ENCODE measurements at regions not wholly inside any gene's neighbourhood (a gene's known extent, or its start where the extent isn't known, plus 50 kb on each side); places are given as distances from the start of the nearest gene placed in this dataset.
"Not testable (repeated sequence)": the region's sequence is repeated elsewhere in the genome, so short reads cannot be mapped to it uniquely, and the experiment has no call there.

DNA sequence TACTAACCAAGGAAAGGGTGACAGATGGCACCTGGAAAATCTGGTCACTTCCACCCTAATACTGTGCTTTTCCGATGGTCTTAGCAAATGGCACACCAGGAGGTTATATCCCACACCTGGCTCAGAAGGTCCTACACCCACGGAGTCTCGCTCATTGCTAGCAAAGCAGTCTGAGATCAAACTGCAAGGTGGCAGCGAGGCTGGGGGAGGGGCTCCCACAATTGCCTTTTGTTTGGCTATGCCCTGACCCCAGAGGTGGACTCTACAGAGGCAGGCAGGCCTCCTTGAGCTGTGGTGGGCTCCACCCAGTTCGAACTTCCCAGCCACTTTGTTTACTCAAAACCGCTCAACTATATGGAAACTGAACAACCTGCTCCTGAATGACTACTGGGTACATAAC is 50.3 kb upstream of the UGT2B15 start:
- DNase-seq, H3K4me3 ChIP-seq, H3K27ac ChIP-seq, H3K9me3 ChIP-seq, H3K27me3 ChIP-seq, H3K36me3 ChIP-seq, H3K4me1 ChIP-seq: not testable (repeated sequence)

DNA sequence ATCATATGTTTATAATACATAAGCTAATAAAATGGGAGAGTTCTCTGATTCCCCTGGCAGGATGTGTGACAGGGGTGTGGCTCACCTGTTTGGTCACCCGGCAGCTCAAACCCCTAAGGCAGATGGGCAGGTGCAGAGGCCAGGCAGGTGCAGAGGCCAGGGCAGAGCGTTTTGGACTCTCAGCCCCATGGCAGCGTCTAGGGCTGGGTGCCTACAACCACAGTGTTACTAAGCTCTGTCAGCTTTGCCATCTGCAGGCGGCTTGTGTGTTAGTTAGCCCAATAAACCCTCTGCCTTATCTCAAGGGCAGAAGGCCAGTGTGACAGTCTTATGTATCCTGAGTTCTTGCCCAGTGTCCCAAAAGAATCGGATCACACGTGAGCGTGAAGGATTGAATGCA is 54.0 kb upstream of the UGT2B15 start:
- H3K27me3 ChIP-seq: no peaks in the 10 kb centered on the region
- peak in 2 of 3 donors; percentile 72 to 73 for DNase-seq
- H3K36me3 ChIP-seq: no peaks in the 10 kb centered on the region
- no peaks in the 10 kb centered on the region for H3K9me3 ChIP-seq
- H3K27ac ChIP-seq: peak overlapping the region in 1 of 4 donors; percentile 41
- no peaks in the 10 kb centered on the region for H3K4me1 ChIP-seq
- TF ChIP-seq, protein P1, sequence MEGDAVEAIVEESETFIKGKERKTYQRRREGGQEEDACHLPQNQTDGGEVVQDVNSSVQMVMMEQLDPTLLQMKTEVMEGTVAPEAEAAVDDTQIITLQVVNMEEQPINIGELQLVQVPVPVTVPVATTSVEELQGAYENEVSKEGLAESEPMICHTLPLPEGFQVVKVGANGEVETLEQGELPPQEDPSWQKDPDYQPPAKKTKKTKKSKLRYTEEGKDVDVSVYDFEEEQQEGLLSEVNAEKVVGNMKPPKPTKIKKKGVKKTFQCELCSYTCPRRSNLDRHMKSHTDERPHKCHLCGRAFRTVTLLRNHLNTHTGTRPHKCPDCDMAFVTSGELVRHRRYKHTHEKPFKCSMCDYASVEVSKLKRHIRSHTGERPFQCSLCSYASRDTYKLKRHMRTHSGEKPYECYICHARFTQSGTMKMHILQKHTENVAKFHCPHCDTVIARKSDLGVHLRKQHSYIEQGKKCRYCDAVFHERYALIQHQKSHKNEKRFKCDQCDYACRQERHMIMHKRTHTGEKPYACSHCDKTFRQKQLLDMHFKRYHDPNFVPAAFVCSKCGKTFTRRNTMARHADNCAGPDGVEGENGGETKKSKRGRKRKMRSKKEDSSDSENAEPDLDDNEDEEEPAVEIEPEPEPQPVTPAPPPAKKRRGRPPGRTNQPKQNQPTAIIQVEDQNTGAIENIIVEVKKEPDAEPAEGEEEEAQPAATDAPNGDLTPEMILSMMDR (IDR thresholded peaks at IDR 0.05): peak in 3 of 6 experiments; percentile 10 to 27 (median 22)
- TF ChIP-seq POLR2A (IDR thresholded peaks at IDR 0.05): no peak
- H3K4me3 ChIP-seq: no peak overlapping the region

DNA sequence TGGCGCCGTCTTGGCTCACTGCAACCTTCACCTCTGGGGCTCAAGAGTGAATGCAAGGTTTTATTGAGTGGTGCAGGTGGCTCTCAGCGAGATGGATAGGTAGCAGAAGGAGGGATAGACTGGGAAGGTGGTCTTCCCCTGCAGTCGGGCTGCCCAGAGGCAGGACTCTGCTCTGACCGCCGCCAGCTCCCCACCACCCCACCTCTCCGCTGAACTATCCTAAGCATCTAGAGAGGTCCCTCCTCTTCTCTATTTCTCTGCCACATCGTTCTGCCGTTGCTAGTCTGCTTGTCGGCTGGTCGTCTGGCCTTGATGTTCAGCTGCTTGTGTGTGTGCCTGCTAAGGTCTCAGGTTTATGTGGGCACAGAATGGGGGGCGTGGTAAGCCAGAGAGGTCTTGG is 54.5 kb upstream of the UGT2B15 start:
- DNase-seq: no peak
- TF ChIP-seq, protein P1 (IDR thresholded peaks at IDR 0.05): no peak
- TF ChIP-seq POLR2A (IDR thresholded peaks at IDR 0.05): no peak
- no peaks in the 10 kb centered on the region for H3K27me3 ChIP-seq
- peaks cover 0 to 4% (median 0%) of the 10 kb centered on the region in 4 donors for H3K9me3 ChIP-seq
- H3K36me3 ChIP-seq: no peaks in the 10 kb centered on the region
- no peak overlapping the region for H3K27ac ChIP-seq
- H3K4me3 ChIP-seq: no peak overlapping the region
- H3K4me1 ChIP-seq: no peaks in the 10 kb centered on the region

DNA sequence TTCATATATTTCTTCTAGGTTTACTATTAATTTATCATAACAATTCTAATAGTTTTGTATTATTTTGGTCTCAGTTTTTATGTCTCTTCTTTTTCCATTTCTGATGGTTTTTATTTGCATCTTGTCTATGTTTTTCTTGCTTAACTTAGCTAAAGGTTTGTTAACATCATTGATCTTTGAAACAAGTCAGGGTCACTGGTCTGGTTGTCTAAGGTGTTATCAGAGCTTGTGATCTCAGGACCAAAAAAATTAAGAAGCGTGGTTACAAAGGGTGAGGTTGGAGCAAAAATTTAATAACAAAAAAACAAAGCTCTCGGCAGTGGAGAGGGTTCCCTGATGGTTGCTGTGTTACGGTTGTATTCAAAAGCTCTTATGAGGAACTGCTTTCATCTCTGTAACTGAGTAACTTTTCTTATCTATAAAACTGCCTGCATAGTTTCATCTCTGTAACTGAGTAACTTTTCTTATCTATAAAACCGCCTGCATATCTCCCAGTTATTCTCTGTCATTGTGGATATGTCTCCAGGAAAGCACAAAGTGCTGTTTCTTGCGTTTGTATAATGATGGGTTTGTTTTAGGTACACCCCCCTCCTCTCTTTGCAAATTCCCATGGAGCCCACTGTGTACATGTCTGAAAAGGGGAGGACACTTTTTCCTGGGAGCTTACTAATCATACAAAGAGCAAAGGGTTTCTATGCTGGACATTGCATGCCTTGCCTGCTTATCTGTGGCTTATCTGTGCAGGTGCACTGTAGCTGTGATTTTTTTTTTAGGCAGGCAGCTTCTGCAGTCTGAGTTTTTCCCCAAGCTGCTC is 62.4 kb upstream of the UGT2B15 start:
- peaks cover 0 to 4% (median 0%) of the 10 kb centered on the region in 4 donors for H3K4me1 ChIP-seq
- no peaks in the 10 kb centered on the region for H3K27me3 ChIP-seq
- peaks cover 0 to 5% (median 0%) of the 10 kb centered on the region in 4 donors for H3K9me3 ChIP-seq
- TF ChIP-seq, protein P1 (IDR thresholded peaks at IDR 0.05): no peak
- TF ChIP-seq POLR2A (IDR thresholded peaks at IDR 0.05): no peak
- DNase-seq: no peak
- H3K27ac ChIP-seq: peak overlapping the region in 2 of 4 donors; percentile 54 to 62
- H3K4me3 ChIP-seq: peak overlapping the region in 1 of 4 donors; percentile 27
- no peaks in the 10 kb centered on the region for H3K36me3 ChIP-seq

DNA sequence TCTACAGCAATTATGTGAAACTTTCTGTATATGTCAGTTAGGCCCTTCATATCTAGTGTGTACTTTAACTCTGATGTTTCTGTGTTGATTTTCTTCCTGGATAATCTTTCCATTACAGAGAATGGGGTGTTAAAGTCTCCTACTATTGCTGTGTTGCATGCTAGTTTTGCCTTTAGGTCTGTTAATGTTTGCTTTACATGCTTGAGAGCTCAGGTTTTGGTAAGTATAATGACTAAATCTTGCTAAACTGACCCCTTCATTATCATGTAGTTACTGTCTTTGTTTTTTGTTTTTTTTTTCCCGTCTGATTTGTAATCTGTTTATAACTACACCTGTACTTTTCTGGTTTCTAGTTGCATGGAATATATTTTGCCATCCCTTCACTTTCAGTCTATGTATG is 63.6 kb upstream of the UGT2B15 start:
- no peak for DNase-seq

DNA sequence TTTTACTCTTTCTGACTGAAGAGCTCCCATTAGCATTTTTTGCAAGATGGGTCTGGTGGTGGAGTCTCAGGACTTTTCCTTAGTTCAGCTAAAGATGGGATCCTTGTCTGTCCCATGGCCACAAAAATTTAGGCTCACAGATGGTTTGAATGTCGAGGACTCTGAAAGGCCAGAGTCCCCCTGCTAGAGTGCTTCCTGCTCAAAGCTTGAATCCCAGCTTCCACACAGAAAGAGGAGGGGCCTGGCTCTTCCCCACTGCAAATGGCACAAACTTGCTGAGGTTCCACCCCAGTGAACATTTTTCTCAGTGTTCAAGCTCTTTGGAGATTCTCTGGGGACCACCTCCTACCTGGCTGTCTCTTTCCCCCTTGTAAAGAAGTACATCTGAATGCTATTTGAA is 64.7 kb upstream of the UGT2B15 start:
- H3K4me1 ChIP-seq: peaks cover 0 to 4% (median 0%) of the 10 kb centered on the region in 4 donors
- H3K9me3 ChIP-seq: no peaks in the 10 kb centered on the region
- TF ChIP-seq POLR2A (IDR thresholded peaks at IDR 0.05): no peak
- TF ChIP-seq, protein P1 (IDR thresholded peaks at IDR 0.05): no peak
- DNase-seq: no peak
- H3K27ac ChIP-seq: no peak overlapping the region
- H3K27me3 ChIP-seq: no peaks in the 10 kb centered on the region
- no peaks in the 10 kb centered on the region for H3K36me3 ChIP-seq
- H3K4me3 ChIP-seq: no peak overlapping the region

More for the DNA sequence above, 63.6 kb upstream of the UGT2B15 start:
- Histone ChIP-seq H3K9me3 (peaks cover 0 to 5% (median 0%) of the 10 kb centered on the region in 4 donors), H3K4me1 (peaks cover 0 to 4% (median 0%) of the 10 kb centered on the region in 4 donors), H3K36me3 (no peaks in the 10 kb centered on the region), H3K27me3 (no peaks in the 10 kb centered on the region), H3K27ac (peak overlapping the region in 2 of 4 donors; percentile 21 to 54), H3K4me3 (peak overlapping the region in 1 of 4 donors; percentile 1)
- TF ChIP-seq, protein P1 (IDR thresholded peaks at IDR 0.05): no peak
- TF ChIP-seq POLR2A (IDR thresholded peaks at IDR 0.05): no peak

Data from Peyer's patch (tissue), 4 donors.